ENCODE measurements at regions not wholly inside any gene's neighbourhood (a gene's known extent, or its start where the extent isn't known, plus 50 kb on each side); places are given as distances from the start of the nearest gene placed in this dataset.

GRCh38 chr11:69545976-69546617 is 64.6 kb downstream of the LINC01488 start:
- DNase-seq, result no peak

GRCh38 chr11:69546735-69547370 is 65.4 kb downstream of the LINC01488 start:
- DNase-seq, result no peak

- no peak for DNase-seq
These were observed 69.4 kb downstream of the LINC01488 start for GRCh38 chr11:69550846-69551245.

- no peak for DNase-seq
These were observed 70.5 kb downstream of the LINC01488 start for GRCh38 chr11:69551963-69552362.

DNA sequence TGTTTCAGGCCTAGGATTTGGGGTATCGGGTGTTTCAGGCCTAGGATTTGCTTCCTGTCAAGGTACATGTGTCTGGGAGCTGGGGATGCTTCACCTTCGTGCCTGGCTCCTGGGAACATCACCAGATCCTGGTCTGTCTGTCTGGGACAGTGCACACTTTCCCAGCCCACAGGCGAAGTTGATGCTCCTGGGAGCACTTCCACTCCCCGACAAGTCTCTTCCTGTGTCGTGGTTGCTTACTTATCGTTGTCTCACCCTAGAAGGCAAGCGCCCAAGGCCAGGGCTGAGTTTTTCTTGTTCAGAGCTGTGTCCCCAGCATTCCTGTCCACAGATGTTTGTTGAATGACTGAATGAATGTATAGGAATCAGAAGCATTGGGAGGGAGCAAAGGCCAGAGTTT is 71.5 kb downstream of the LINC01488 start:
- no peak for DNase-seq

- DNase-seq, result no peak
These were observed 72.2 kb downstream of the LINC01488 start for GRCh38 chr11:69553416-69554357.

DNA sequence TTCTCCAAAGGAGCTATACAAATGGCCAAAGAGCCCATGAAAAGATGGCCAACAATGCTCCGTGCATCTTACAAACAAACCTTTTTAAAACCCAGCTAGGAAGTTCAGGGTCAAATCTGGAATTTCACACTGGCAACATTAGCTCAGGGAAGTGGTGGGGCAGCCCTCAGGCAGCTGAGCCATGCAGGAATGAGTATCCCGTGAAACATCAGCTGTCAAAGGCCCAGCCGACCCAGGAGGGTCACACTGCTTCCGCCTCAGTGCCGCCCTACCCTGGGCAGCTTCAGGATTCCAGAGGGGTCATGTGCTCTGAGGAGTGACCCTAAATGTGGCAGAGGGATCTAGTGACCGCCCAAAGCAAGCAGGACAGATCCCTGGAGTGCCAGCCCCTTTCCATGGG is 73.4 kb downstream of the LINC01488 start:
- no peak for DNase-seq

DNA sequence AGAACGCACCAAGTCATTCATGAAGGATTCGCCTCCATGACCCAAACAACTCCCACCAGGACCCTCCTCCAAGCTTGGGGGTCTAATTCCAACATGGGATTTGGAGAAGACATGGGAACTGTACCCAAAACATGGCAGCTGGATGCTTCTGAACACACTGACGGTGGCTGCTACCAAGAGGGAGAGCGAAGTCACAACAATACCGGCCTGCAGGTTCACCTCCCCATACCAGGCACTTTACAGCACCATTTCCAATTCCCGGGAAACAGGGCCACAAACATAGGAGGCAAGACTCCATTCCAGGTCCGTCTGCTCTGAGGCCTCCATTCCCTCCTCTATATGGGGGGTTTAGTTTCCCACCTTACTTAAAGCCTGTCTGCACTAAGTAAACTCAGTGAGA is 75.8 kb downstream of the LINC01488 start:
- no peak for DNase-seq

DNA sequence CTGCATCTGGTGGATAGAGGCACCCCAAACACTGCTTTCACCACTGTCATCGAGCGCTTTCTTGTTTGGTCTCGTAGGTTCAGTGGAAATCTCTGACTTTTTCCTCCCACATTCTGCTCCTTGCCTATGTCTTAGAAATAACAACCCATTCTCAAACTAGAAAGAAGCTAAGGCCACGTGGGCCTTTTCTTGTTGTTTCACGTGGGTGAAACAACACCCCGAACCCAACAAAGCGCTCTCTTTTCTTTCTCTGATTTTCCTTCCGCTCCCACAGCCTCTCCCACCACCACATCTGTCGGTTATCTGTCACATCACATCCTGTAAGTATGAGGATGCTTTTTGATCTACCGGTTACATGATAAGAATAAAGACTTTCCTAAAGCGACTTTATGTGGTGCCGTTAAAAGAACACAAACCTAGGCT is 77.1 kb downstream of the LINC01488 start:
- DNase-seq, result no peak

DNA sequence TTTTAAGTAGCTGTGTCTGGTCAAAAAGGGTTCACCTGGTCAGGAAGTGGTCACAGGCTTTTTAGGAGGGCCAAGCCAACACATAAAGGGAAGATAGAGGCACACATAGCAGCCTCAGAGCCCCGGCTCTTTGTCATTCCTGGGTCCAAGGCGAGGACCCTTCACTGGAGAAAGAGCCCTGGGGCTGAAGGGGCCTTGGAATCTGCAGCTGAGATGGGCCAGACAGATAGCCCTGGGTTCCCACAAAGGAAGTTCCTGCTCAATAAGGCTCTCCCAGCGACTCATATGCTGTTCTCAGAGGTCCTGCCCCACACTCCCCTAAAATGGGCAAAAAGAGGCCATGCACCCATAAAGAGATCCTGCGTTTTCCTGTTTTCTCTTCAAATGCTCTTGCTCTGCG is 77.7 kb downstream of the LINC01488 start:
- no peak for DNase-seq

DNA sequence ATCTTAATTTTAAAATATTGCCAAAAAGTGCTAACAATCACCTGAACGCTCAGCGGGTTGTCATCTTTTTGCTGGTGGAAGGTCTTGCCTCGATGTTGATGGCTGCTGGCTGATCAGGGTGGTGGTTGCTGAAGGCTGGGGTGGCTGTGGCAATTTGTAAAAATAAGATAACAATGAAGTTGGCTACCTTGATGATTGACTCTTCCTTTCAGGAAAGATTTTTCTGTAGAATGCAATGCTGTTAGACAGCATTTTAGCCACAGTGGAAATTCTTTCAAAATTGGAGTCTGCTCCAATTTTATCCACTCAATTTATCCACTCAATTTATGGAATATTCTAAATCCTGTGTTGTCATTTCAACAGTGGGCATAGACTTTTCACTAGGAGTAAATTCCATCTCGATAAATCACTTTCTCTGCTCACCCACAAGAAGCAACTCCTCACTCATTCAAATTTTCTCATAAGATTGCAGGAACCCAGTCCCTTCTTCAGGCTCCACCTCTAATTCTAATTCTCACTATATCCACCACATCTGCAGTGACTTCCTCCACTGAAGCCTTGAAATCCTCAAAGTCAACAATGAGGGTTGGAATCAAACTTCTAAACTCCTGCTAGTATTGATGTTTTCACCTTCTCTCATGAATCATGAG is 78.8 kb downstream of the LINC01488 start:
- no peak for DNase-seq

- no peak for DNase-seq
These were observed 78.7 kb upstream of the CCND1 start for GRCh38 chr11:69562302-69562701.

- no peak for DNase-seq
These were observed 78.1 kb upstream of the CCND1 start for GRCh38 chr11:69562816-69563215.

DNA sequence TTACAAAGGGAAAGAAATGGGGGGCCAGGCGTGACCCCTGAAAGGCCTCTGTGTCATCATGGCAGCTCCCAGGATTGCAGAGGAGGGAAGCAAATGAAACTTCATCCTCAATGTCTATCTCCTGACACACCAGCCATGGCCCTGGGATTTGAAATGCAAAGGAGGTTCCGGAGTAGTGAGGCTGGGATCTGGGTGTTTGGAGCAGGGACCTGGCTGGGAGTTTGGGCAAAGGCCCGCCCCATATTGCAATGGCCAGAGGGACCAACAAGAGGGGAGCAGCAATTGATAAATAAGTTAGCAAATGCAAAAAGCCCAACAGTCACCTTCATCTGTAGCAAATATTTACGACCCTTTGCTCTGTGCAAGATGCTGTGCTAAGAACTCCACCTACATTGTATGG is 77.7 kb upstream of the CCND1 start:
- no peak for DNase-seq

GRCh38 chr11:69563946-69564775 is 76.8 kb upstream of the CCND1 start:
- no peak for DNase-seq

DNA sequence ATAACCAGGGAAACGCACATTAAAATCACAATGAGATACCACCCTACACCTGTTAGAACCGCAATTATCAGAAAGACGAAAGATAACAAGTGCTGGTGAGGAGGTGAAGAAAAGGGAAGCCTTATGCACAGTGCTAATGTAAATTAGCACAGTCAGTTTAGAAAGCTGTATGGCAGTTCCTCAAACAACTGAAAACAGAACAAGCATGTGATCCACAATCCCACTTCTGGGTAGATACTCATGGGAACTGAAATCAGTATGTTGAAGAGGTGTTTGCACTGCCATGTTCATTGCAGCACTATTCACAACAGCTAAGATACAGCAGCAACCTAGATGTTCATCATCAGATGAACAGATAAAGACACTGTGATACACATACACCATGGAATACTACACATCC is 75.0 kb upstream of the CCND1 start:
- DNase-seq, result no peak

GRCh38 chr11:69567951-69568808 is 72.8 kb upstream of the CCND1 start:
- no peak for DNase-seq

DNA sequence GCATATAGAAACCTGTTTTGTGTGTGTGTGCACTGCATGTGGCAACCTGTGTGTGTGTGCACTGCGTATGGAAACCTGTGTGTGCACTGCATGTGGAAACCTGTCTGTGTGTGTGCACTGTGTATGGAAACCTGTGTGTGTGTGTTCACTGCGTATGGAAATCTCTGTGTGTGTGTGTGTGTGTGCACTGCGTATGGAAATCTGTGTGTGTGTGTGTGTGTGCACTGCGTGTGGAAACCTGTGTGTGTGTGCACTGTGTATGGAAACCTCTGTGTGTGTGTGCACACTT is 72.2 kb upstream of the CCND1 start:
- DNase-seq, result no peak

GRCh38 chr11:69569306-69570200 is 71.4 kb upstream of the CCND1 start:
- peak; percentile 31 for DNase-seq

- DNase-seq, result no peak
These were observed 68.6 kb upstream of the CCND1 start for GRCh38 chr11:69572233-69572860.

Data from NCI-H524 treated with DMSO at 0.1 percent for 48 hours (cell line).